MM.1S (cell line): ENCODE measurements at regions not wholly inside any gene's neighbourhood (a gene's known extent, or its start where the extent isn't known, plus 50 kb on each side); places are given as distances from the start of the nearest gene placed in this dataset.

Experiments
- DNase-seq: peaks from one replicate; pipeline ENCODE4 v3.0.0-alpha.2; 2015
- H2AFZ ChIP-seq: fragments of 300-600 bp; sonication (generic); 2 replicates; pipeline ENCODE4 v1.6.0; 2016; ENCODE audit warnings: antibody characterized with exemption, low read length
- H3F3A ChIP-seq: fragments of 300-600 bp; sonication (generic); 2 replicates; pipeline ENCODE4 v1.6.1; 2016; ENCODE audit warnings: mild to moderate bottlenecking, antibody characterized with exemption, low read length, moderate library complexity, mixed read lengths; ENCODE audit not compliant: insufficient read depth
- H3K27ac ChIP-seq: fragments of 300-600 bp; sonication (generic); 2 replicates; pipeline ENCODE4 v1.5.1; 2016; ENCODE audit warnings: mild to moderate bottlenecking, low read length
- H3K27me3 ChIP-seq: fragments of 300-600 bp; sonication (generic); replicated peaks from 2 replicates; pipeline ENCODE4 v1.6.0; 2016; ENCODE audit warnings: low read length; ENCODE audit not compliant: insufficient read depth
- H3K36me3 ChIP-seq: fragments of 300-600 bp; sonication (generic); replicated peaks from 2 replicates; pipeline ENCODE4 v1.6.1; 2016; ENCODE audit warnings: mild to moderate bottlenecking, low read length, mixed read lengths; ENCODE audit not compliant: insufficient read depth
- H3K4me1 ChIP-seq: fragments of 300-600 bp; sonication (generic); 2 replicates; pipeline ENCODE4 v1.6.1; 2016; ENCODE audit warnings: low read length, mixed read lengths
- H3K4me2 ChIP-seq: fragments of 300-600 bp; sonication (generic); 2 replicates; pipeline ENCODE4 v1.6.0; 2016; ENCODE audit warnings: low read depth, low read length
- H3K4me3 ChIP-seq: fragments of 300-600 bp; sonication (generic); 2 replicates; pipeline ENCODE4 v1.5.1; 2016; ENCODE audit warnings: low read length, mixed read lengths
- H3K79me2 ChIP-seq: fragments of 300-600 bp; sonication (generic); 2 replicates; pipeline ENCODE4 v1.6.1; 2016; ENCODE audit warnings: mixed run types, low read length, mixed read lengths
- H3K9ac ChIP-seq: fragments of 300-600 bp; sonication (generic); 2 replicates; pipeline ENCODE4 v1.6.1; 2016; ENCODE audit warnings: low read length, mixed read lengths
- H3K9me2 ChIP-seq: fragments of 300-600 bp; sonication (generic); replicated peaks from 2 replicates; pipeline ENCODE4 v1.6.1; 2016; ENCODE audit warnings: mild to moderate bottlenecking, low read length, mixed read lengths; ENCODE audit not compliant: insufficient read depth
- H3K9me3 ChIP-seq: fragments of 300-600 bp; sonication (generic); replicated peaks from 2 replicates; pipeline ENCODE4 v1.6.1; 2016; ENCODE audit warnings: mild to moderate bottlenecking, low read length, mixed read lengths; ENCODE audit not compliant: insufficient read depth
- H4K20me1 ChIP-seq: fragments of 300-600 bp; sonication (generic); 2 replicates; pipeline ENCODE4 v1.6.1; 2016; ENCODE audit warnings: mild to moderate bottlenecking, low read length, moderate library complexity, mixed read lengths; ENCODE audit not compliant: insufficient read depth
- CTCF ChIP-seq: fragments of 300-600 bp; sonication (generic); IDR thresholded peaks from 2 replicates; pipeline ENCODE4 v1.5.1; 2016; ENCODE audit warnings: antibody characterized with exemption, low read length, mixed read lengths
- EZH2 ChIP-seq: fragments of 300-600 bp; sonication (generic); optimal IDR thresholded peaks from 2 replicates; pipeline ENCODE3; 2017; ENCODE audit warnings: low read depth, mild to moderate bottlenecking, antibody characterized with exemption, low read length, mixed read lengths
- EZH2phosphoT487 ChIP-seq: fragments of 300-600 bp; sonication (generic); IDR thresholded peaks from 2 replicates; pipeline ENCODE4 v1.6.1; 2018; ENCODE audit warnings: antibody characterized with exemption, low read length

GRCh38 chr6:102907181-102907580 lies 1513.7 kb downstream of the GRIK2 start:
- Histone ChIP-seq H3K4me3 (no peak overlapping the region), H3K9ac (no peak overlapping the region), H3K79me2 (no peaks in the 10 kb centered on the region), H3K9me3 (no peaks in the 10 kb centered on the region), H3F3A (no peaks in the 10 kb centered on the region), H3K27me3 (no peaks in the 10 kb centered on the region), H3K4me1 (no peaks in the 10 kb centered on the region), H3K9me2 (no peaks in the 10 kb centered on the region), H4K20me1 (no peaks in the 10 kb centered on the region), H3K27ac (no peak overlapping the region), H3K36me3 (no peaks in the 10 kb centered on the region), H3K4me2 (no peak overlapping the region), H2AFZ (no peak overlapping the region)
- TF ChIP-seq EZH2phosphoT487 (no peak), EZH2 (no peak), CTCF (peak; percentile 24; the same call in 1 of the 2 replicates)
- DNase-seq, result peak; percentile 42

GRCh38 chr6:102902471-102902870 lies 1509.0 kb downstream of the GRIK2 start:
- Histone ChIP-seq H4K20me1 (no peaks in the 10 kb centered on the region), H3K4me2 (no peak overlapping the region), H3F3A (no peaks in the 10 kb centered on the region), H3K27me3 (no peaks in the 10 kb centered on the region), H3K36me3 (no peaks in the 10 kb centered on the region), H3K27ac (no peak overlapping the region), H3K4me3 (no peak overlapping the region), H3K79me2 (no peaks in the 10 kb centered on the region), H3K9me2 (no peaks in the 10 kb centered on the region), H2AFZ (no peak overlapping the region), H3K9ac (no peak overlapping the region), H3K9me3 (no peaks in the 10 kb centered on the region), H3K4me1 (no peaks in the 10 kb centered on the region)
- DNase-seq, result no peak
- TF ChIP-seq CTCF (no peak), EZH2 (no peak), EZH2phosphoT487 (no peak)

- Histone ChIP-seq H3K9me3 (no peaks in the 10 kb centered on the region), H3K9ac (no peak overlapping the region), H3K79me2 (no peaks in the 10 kb centered on the region), H3K27ac (peak overlapping the region; percentile 17; the same call in 1 of the 2 replicates), H3K36me3 (no peaks in the 10 kb centered on the region), H3K4me3 (no peak overlapping the region), H3K4me2 (peak overlapping the region; percentile 22; the same call in 1 of the 2 replicates), H3F3A (no peaks in the 10 kb centered on the region), H3K27me3 (no peaks in the 10 kb centered on the region), H3K9me2 (no peaks in the 10 kb centered on the region), H4K20me1 (no peaks in the 10 kb centered on the region), H2AFZ (no peak overlapping the region), H3K4me1 (0 out of 2 replicates have a peak, but pooled peaks cover 13% of the 10 kb centered on the region)
- no peak for TF ChIP-seq EZH2phosphoT487
- TF ChIP-seq CTCF, result no peak
- TF ChIP-seq EZH2, result no peak
- DNase-seq, result peak; percentile 55
Measured at GRCh38 chr6:102895683-102896082, 1502.2 kb downstream of the GRIK2 start.
